ENCODE measurements at regions not wholly inside any gene's neighbourhood (a gene's known extent, or its start where the extent isn't known, plus 50 kb on each side); places are given as distances from the start of the nearest gene placed in this dataset.
"Not testable (repeated sequence)": the region's sequence is repeated elsewhere in the genome, so short reads cannot be mapped to it uniquely, and the experiment has no call there.

DNA sequence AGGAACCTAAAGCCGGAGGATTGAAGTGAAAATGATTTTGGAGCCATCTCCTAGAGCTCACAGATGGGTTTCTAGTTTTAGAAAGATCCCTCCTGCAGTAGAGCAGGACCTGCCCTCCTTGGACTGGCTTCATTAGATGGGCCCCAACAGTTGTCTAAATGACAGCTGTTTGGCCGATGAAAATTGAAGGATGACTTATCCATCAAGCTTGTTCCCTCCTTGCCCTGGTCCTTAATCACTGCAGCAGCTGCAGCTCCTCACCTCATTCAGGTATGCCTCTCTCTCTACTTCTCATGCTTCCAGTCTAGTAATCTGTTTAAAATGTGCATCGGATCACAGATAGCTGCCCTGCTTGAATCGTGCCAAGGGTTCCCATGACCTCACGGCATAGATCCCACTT is 677.6 kb downstream of the BCL11A start:
- DNase-seq (ENCODE audit: low read depth) = no peak

DNA sequence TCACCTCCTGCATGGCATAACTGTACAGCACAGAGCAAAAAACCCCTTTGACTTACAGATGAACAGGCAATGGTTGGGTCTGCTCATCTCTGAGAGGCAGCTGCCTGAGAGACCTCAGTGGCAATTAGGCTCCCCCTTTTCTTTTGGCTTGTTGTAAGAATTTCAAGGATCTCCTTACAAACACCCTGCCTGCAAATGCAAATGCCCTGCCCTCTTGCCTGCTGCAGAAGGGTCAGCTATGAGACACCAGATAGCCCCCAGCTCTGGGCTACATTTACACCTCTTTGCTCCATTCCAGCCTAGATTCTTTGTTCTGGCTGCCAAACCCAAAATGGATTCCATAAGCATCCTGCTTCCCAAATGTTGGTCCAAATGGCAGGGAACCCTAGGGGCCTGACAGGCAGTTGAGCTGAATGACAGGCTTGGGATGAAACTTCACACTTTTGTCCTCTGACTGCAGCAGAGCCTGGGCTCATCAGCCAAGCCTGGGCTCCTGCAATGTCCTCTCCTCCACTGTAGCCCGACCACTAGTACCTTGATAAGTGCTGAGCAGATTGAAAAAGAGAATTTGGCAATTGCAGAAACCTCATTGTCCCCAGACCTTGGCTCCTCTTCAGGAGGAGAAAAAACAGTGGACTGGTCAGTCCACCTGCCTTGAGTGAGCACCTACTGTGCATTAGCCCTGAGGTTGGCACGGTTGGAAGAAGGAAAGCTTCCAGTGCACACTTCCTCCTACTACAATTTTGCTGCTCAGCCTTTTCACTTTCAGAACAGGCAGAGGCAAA is 678.3 kb downstream of the BCL11A start:
- DNase-seq (ENCODE audit: low read depth) = no peak

DNA sequence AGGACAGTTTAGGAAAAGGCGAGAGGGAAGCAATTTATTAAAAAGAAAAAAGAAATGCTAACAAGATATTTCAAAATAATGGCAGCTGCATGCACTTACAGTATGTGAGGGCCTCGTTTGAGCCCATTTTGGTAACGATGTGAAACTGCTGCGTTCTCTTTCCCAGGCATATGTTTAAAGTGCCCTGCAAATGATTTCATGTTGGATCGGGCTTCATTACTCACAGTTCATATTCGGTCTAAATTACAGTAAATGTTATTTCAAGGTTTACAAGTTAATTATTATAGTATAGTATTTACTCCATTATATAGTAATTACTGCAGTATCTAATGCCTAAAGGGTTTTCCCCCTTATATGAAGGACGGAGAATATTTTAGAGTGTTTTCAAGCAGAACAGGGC is 679.1 kb downstream of the BCL11A start:
- no peak for DNase-seq (ENCODE audit: low read depth)

DNA sequence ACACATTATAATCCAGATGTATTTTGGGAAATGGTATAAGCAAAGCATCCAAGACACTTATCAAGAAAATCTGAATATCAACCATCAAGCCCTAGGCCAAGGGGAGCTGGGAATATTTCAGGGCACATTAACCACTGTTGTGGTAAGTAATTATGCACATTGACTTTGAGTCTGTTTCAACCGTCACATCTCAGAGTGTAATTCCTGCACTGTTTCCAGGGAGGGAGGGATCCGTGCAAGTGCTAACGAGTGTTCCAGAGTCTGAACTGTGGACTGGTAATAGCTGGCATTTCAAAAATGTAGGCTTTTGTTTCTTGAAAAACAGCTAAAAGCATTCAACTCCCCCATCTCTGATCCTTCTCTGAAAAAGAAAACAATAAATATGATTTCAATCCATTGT is 681.6 kb downstream of the BCL11A start:
- DNase-seq (ENCODE audit: low read depth) = no peak

DNA sequence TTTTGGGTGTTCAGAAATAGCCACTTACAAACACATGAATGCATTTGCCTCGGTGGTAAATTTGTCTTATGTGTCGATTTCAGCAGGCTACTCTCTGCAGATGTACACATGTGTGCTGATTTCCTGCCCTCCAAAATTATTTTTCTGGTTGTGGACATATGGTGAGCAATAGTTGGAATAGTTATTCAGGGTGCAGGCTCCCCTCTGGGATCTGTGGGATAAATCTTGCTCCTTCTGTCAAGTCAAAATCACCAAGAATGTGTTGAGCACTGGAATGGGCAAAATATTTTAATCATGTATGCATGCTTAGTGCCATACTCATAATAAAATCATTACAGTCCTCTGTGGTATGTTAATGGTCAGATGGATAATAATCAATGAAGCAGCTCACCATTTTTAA is 684.5 kb downstream of the BCL11A start:
- no peak for DNase-seq (ENCODE audit: low read depth)

DNA sequence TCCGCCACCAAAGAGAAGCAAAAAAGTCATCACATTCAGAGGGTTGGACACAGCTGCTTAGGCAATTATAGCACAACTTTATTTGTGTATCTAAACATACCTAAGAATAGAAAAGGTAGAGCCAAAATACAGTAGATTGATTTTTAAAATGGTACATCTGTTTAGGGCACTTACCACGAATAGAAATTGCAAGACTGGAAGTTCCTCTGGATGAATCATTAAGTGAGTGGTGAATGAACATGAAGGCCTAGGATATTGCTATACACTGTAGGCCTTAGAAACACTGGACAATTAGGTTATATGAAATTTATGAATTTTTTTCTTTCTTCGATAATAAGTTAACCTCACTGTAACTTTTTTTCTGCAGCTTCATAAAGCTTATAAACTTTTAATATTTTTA is 687.0 kb downstream of the BCL11A start:
- DNase-seq (ENCODE audit: low read depth) = no peak

DNA sequence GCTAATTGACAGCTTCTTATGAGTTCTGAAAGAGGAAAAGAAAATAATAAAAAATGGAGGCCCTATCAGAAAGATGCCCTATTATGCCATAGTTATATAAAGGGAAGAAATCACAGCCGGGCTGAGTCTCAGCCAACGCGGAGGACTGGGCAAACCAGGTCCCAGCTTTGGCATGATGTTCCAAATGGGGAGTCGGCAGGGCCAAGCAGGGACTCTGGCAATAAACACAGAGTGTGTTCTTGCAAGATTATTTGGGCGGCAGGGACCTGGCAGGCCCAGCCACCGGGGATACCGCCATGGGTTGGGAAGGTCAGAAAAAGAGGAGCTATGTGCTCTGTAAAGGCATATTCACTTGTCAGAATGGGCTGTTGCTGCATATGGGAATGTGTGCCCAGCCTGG is 694.9 kb downstream of the BCL11A start:
- no peak for DNase-seq (ENCODE audit: low read depth)

DNA sequence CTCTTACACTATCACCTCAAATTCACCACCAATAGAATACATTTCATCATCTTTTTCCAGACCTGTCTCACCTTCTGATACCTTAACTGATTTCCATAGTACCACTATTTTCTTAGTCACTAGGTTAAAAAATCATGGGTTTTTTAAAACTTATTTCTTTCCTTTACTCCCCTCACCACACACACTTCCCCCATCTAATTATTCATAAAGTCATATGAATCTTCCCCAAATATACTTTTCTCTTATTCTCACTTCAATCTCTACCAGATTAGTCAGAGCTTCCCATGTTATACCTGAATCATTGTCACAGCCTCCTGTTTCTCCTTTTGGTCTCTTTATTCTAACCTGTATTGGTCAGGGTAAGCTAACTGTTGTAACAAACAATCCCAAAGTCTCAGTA is 696.3 kb downstream of the BCL11A start:
- no peak for DNase-seq (ENCODE audit: low read depth)

DNA sequence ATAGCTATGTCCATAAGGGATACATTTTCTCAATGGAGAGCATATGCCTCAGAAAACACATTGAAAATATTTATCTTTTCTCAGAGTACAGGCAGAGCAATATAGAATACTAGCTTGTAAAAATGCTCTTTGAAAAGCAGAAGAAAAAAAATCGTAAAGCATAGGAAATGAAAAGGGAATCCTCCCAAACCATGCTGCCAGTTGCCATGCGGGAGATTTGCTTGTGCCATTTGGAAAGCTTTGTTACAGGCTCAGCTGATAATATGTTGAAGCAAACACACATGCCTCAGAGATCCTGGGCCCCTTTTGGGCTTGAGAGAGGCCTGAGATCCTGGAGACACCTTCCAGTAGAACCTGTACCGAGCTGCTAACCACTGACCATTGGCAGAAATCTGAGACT is 697.1 kb downstream of the BCL11A start:
- DNase-seq (ENCODE audit: low read depth) = no peak

DNA sequence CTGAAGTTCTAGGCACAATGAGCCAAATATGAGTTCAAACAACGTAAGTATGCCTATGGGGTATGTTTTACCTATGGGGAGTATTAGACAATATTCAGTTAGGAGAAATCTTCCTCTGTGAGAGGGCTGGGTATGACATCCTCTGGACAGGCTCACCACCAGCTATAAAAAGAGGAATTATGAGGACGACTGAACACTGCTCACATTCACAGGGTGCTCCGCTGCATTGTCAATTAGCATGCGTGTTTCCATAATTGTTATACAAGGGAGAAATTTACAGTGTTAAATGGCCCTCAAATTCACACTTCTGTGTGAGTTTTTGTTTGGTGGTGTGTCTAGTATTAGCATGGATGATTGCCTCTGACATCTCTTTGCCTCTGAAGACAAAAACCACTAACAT is 700.4 kb downstream of the BCL11A start:
- DNase-seq (ENCODE audit: low read depth) = no peak

DNA sequence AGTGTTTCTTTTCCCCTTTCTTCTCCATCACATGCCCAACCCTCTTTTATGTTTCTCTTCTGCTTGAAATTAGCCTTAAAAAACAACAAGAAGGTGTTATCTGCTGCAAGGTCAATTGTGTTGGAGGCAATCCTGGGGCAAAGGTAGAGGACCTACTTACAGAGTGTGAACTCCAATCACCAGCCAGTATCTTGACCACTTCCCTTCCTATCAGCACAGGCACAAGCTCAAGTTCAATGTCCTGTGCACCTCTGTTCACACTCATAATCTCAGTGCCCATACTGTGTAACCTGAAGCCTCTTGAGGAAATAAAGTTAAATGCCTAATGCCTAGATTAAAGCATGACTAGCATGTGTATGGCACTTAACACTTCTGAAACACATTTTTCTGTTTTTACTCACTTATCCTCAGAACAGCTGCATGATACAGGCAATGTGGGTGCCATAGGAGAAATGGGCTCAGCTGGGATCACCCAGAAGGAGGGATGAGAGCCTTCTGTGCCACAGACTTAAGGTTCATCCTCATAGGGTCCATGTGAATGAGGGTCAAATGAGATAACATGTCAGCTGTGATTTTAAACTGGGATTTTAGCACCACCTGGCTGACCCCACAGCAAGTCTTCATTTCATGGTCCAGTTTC is 701.5 kb downstream of the BCL11A start:
- DNase-seq (ENCODE audit: low read depth) = no peak

DNA sequence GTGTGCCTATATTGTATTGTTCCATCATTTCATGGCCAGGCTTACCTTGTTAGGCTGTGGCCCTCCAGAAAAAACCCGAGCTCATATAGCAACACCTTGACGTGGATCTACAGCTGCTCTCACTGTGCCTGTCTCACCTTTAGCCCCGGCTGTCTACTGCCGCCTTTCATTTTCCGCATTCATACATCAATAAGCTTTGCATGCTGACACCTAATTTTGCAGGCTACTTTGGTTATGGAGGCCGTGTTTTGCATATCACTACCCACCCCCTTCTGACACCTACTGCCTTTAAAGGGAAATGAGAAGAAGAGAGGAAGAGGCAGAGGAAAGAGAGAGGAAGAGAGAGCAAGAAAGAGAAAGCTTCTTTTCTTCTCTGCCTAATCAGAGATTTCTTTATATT is 702.9 kb downstream of the BCL11A start:
- DNase-seq (ENCODE audit: low read depth) = no peak

DNA sequence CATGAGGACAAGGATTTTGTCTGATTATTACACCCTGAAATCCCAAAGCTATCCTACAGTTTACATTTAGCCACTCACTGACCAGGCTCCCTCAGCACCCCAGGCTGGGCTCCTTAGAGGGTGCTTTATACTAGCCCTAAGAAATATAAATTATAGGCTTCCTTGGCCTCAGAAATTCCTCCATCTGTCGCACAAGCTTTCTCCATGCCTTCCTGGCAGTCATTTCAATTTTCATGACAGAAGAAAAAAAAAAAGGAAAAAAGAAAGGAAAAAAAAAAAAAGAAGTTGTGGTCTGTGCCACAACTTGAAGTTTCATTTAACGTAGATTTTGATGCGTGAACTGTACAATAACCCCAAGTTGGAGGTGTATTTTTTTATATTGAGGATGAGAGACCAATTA is 719.5 kb downstream of the BCL11A start:
- no peak for DNase-seq (ENCODE audit: low read depth)

DNA sequence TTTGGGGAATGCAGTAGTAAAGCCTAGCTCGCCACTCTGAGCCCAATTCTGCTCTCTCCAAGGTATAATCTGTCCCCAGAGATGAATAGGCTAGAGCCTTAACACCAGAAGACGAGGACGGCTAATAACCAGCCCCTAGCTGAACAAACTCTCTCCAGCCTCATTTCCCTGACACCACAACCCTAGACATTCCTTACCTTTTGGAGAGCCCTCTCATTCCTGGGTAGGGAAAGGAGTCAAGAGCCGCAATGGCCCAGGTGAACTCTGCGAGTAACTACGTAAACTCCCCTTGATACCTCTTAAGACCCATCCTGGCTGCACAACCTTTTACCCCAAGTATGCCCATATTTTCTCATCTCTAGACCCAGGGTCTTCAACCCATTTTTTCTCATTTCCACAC is 722.9 kb downstream of the BCL11A start:
- DNase-seq (ENCODE audit: low read depth) = no peak

DNA sequence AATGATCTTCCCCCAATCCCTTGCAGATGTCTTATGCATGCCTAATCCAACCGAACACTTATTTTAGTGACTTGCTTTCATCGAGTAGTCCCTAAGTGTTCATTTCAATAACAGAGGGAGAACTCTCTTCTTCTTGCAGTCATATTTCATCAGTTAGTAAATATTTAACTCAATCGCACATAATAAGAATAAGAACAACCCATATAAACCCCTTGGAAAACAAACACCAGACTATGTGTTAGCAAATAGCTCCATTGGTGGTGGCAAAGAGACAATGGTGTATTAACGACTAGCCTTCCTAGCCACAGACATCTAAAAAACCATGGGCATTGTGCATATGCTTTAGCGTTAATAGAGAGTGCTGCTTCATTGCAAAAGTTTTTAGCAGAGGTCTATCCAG is 725.8 kb downstream of the BCL11A start:
- no peak for DNase-seq (ENCODE audit: low read depth)

DNA sequence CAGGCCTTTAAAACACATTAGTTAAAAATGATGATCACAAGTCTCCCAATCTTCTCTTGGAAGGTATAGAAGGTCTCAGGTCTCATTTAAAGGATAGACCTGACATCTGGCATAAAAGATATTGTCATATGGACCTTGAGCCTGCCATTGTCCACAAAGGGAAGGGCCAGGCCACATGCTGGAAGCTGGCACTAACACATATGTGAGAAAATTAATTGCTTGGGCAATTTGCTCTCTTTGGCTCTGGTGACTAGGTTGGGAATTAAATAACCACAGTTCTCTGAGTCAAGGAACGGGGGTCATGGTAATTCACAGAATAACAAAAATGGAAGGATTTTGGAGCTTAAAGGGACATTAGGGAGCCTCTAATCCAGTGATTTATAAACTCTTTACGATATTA is 727.3 kb downstream of the BCL11A start:
- DNase-seq (ENCODE audit: low read depth) = no peak

DNA sequence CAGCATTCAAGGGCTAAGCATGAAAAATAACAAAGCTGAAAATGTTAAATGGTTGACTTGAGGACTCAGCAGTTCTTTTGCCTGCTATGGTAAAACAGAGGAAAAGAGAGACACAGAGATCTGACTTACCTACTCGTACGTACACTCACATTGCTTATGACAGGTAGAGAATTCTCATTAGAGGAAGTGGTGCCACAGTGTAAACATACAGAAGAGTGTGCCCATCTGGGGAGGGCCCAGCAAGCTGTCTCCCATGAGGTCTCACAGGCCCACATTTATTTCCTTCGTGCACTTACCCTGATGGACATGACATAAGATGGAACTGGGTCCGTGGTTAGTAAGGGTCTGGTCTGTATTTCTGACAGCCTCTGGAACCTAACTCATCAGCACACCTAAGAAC is 729.1 kb downstream of the BCL11A start:
- DNase-seq (ENCODE audit: low read depth) = no peak

DNA sequence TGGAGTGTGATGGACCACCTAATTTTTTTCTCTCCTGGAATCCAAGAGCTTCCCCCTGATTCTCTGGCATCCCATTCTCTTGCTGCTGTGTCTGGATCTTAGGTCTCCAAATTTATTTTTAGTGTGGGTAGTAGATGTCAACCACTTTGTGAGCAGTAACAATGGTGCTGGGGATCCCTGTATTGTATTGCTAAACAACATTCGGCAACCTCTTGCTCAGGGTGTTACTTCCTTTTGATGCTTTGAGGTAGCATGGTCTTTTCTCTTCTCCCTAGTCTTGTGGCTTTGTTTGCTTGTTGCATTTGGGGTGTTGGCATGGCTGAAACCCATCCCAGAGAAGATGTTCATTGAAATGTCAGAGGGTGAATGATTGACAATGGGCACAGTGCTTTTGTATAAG is 737.4 kb downstream of the BCL11A start:
- no peak for DNase-seq (ENCODE audit: low read depth)

DNA sequence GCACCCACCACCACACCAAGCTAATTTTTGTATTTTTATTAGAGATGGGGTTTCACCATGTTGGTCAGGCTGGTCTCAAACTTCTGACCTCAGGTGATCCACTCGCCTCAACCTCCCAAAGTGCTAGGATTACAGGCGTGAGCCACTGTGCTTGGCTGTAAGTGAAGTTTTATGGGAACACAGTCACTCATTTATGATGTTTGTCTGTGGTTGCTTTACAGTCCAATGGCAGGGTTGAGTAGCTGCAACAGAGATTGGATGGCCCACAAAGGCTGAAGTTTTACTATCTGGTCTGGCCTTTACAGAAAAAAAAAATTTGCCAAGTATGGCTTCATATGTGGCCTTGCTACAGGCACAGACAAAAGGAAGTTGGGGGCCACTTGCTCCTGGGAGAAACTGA is 743.2 kb downstream of the BCL11A start:
- DNase-seq (ENCODE audit: low read depth) = not testable (repeated sequence)

DNA sequence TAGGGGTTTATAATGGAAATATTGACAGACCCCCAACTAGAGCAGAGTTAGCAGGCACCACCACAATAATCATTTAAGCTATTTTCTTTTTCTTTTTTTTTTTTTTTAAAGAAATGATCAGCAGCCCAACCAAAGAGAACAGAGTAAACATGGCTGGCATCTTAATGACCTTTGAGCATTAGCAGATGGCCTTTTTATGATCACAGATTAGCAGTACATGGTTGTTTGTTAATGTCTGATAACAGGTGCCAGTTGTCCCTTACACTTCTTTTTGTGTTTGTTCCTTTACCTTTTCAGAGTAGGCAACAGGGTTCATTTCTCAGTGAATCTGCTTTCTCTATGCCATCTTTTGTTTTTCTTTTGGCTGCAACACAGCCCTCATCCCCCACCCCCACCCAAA is 747.0 kb downstream of the BCL11A start:
- no peak for DNase-seq (ENCODE audit: low read depth)

DNA sequence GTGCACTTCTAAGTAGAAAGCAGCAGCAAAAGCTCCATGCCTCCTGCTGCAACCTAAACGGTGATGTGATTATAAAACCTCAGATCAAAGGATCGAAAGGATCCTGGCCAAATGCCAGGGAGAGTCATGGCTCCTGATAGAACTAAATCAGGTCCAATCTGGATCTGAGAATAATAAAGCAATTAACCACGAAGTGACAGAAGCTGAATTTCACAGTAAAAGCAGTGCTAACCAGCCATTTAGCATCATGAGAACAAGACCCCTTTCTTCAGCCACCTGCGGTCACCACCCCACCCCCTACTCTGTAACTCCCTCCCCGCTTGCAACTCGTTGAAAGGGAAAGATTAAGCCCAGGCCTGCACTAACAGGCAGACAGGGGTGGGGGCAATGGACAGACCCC is 748.7 kb downstream of the BCL11A start:
- no peak for DNase-seq (ENCODE audit: low read depth)

DNA sequence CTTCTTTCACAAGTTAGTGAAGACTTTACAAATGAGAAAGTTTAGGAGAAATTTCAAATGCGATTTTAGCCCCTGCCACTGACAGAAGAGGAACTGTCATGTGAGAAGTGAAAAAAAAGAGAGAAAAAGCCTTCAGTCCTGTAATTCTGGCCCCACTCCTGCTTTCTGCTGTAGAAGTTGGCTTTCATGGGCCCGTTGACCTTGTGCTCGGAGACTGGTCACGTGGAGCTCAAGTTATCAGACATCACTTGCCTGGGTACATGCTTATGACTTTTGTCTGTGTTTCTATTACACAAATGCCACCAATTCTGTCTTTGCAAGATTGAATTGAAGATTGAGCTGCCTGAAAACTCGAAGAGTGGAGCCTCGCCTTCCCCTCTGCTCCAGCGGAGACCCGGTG is 749.9 kb downstream of the BCL11A start:
- DNase-seq (ENCODE audit: low read depth) = no peak

DNA sequence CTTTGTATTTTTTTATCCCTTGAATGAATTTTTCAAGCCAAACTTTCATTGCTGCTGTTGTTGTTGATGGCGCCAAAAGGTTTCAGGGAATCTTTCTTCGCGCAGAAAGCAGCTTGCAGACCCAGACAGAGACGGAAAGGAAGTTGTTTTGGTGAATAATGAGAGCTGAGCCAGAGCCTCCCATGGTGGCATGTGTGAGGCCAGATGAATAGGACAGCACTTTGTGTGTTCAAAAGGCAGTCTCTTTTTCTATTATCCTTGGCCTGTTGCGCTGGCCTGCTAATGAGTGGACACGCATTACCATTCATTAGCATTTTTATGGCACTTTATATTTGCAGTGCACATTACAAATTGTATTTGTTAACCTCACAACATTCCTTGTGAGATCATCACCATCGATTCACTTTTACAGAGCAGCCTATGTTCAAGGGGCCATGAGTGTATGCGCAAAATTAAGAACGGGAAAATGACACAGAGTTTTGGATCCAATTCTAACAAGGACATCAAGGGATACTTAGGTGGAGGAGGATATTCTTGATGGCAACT is 754.7 kb downstream of the BCL11A start:
- no peak for DNase-seq (ENCODE audit: low read depth)

All from stimulated activated CD8-positive, alpha-beta memory T cell treated with anti-CD3 and anti-CD28 coated beads, Interleukin-12 subunit alpha, Interleukin-12 subunit beta, amount 100 ng/mL, for 4 hours (primary cell).